Smooth muscle cell (in vitro differentiated cells): ENCODE measurements at regions not wholly inside any gene's neighbourhood (a gene's known extent, or its start where the extent isn't known, plus 50 kb on each side); places are given as distances from the start of the nearest gene placed in this dataset.

ENCODE experiments used
- DNase-seq: peaks from one replicate; lab custom pipeline; 2025; ENCODE audit not compliant: unreplicated experiment; lab: John Stamatoyannopoulos, UW
- H2AFZ ChIP-seq: fragments of 200-600 bp; sonication (generic); 2 replicates; pipeline ENCODE4 v1.6.0; 2016; ENCODE audit warnings: antibody characterized with exemption, low read depth, mild to moderate bottlenecking
- H3F3A ChIP-seq: fragments of 200-600 bp; sonication (generic); 2 replicates; pipeline ENCODE4 v1.6.0; 2017; ENCODE audit warnings: antibody characterized with exemption, low read depth
- H3K27ac ChIP-seq: fragments of 200-600 bp; sonication (generic); 2 replicates; pipeline ENCODE4 v1.5.1; 2016; ENCODE audit warnings: low read depth, mild to moderate bottlenecking
- H3K27me3 ChIP-seq: fragments of 200-600 bp; sonication (generic); 2 replicates; pipeline ENCODE4 v1.6.1; 2016; ENCODE audit warnings: low read depth, mild to moderate bottlenecking
- H3K36me3 ChIP-seq: fragments of 200-600 bp; sonication (generic); 2 replicates; pipeline ENCODE4 v1.5.1; 2016; ENCODE audit warnings: low read depth
- H3K4me1 ChIP-seq: fragments of 200-600 bp; sonication (generic); 2 replicates; pipeline ENCODE4 v1.5.1; 2016; ENCODE audit warnings: low read depth
- H3K4me2 ChIP-seq: fragments of 200-600 bp; sonication (generic); 2 replicates; pipeline ENCODE4 v1.6.0; 2016; ENCODE audit warnings: mild to moderate bottlenecking
- H3K4me3 ChIP-seq: fragments of 200-600 bp; sonication (generic); 2 replicates; pipeline ENCODE4 v1.5.1; 2016; ENCODE audit warnings: mild to moderate bottlenecking
- H3K79me2 ChIP-seq: fragments of 200-600 bp; sonication (generic); 2 replicates; pipeline ENCODE4 v1.6.0; 2016; ENCODE audit warnings: low read depth, mild to moderate bottlenecking
- H3K9ac ChIP-seq: fragments of 200-600 bp; sonication (generic); 2 replicates; pipeline ENCODE4 v1.6.0; 2016; ENCODE audit warnings: low read depth
- H3K9me3 ChIP-seq: fragments of 200-600 bp; sonication (generic); replicated peaks from 2 replicates; pipeline ENCODE4 v1.5.1; 2016; ENCODE audit warnings: low read depth
- H4K20me1 ChIP-seq: fragments of 200-600 bp; sonication (generic); 2 replicates; pipeline ENCODE4 v1.6.0; 2016; ENCODE audit warnings: low read depth
- WGBS: methylation state at CpG from one replicate; pipeline ENCODE4 v1.1.7; 2016; ENCODE audit warnings: low lambda C conversion rate; 5-methylcytosine and 5-hydroxymethylcytosine counted together
- TF ChIP-seq, protein P1 (sequence below): fragments of 200-600 bp; sonication (generic); IDR thresholded peaks from 2 replicates; pipeline ENCODE4 v1.5.1; 2017; ENCODE audit warnings: borderline replicate concordance, mild to moderate bottlenecking, antibody characterized with exemption; ENCODE audit not compliant: insufficient read depth, poor library complexity, severe bottlenecking

- H3K9me3 ChIP-seq = peaks cover 2% of the 10 kb centered on the region
- TF ChIP-seq, protein P1, sequence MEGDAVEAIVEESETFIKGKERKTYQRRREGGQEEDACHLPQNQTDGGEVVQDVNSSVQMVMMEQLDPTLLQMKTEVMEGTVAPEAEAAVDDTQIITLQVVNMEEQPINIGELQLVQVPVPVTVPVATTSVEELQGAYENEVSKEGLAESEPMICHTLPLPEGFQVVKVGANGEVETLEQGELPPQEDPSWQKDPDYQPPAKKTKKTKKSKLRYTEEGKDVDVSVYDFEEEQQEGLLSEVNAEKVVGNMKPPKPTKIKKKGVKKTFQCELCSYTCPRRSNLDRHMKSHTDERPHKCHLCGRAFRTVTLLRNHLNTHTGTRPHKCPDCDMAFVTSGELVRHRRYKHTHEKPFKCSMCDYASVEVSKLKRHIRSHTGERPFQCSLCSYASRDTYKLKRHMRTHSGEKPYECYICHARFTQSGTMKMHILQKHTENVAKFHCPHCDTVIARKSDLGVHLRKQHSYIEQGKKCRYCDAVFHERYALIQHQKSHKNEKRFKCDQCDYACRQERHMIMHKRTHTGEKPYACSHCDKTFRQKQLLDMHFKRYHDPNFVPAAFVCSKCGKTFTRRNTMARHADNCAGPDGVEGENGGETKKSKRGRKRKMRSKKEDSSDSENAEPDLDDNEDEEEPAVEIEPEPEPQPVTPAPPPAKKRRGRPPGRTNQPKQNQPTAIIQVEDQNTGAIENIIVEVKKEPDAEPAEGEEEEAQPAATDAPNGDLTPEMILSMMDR = no peak
- no peaks in the 10 kb centered on the region for H3F3A ChIP-seq
- no peaks in the 10 kb centered on the region for H3K36me3 ChIP-seq
- H3K27ac ChIP-seq = no peak overlapping the region
- peaks cover 3% of the 10 kb centered on the region for H3K4me1 ChIP-seq
- H4K20me1 ChIP-seq = no peaks in the 10 kb centered on the region
- H3K27me3 ChIP-seq = no peaks in the 10 kb centered on the region
- H2AFZ ChIP-seq = peak overlapping the region; percentile 24
- no peak for DNase-seq
- H3K79me2 ChIP-seq = no peaks in the 10 kb centered on the region
- H3K4me2 ChIP-seq = no peak overlapping the region
- no peak overlapping the region for H3K9ac ChIP-seq
- H3K4me3 ChIP-seq = no peak overlapping the region
Measured at GRCh38 chr2:51718881-51719280, 686.9 kb upstream of the NRXN1 start.

GRCh38 chr2:51717312-51717711 lies 685.4 kb upstream of the NRXN1 start:
- peak overlapping the region; percentile 20 for H2AFZ ChIP-seq
- H3K9me3 ChIP-seq = peaks cover 8% of the 10 kb centered on the region
- no peaks in the 10 kb centered on the region for H3K79me2 ChIP-seq
- H3K4me3 ChIP-seq = no peak overlapping the region
- no peaks in the 10 kb centered on the region for H3K4me1 ChIP-seq
- TF ChIP-seq, protein P1 = no peak
- DNase-seq = no peak
- no peak overlapping the region for H3K9ac ChIP-seq
- H3K27ac ChIP-seq = peak overlapping the region; percentile 74
- H3F3A ChIP-seq = no peaks in the 10 kb centered on the region
- peak overlapping the region; percentile 72 for H3K4me2 ChIP-seq
- H3K36me3 ChIP-seq = no peaks in the 10 kb centered on the region
- no peaks in the 10 kb centered on the region for H4K20me1 ChIP-seq
- 66% methylated on average over 3 of the region's 3 CpGs for WGBS
- no peaks in the 10 kb centered on the region for H3K27me3 ChIP-seq

- no peaks in the 10 kb centered on the region for H3K4me1 ChIP-seq
- H3K9ac ChIP-seq = no peak overlapping the region
- H3K27ac ChIP-seq = no peak overlapping the region
- H3K36me3 ChIP-seq = no peaks in the 10 kb centered on the region
- H3K4me3 ChIP-seq = no peak overlapping the region
- no peak overlapping the region for H3K4me2 ChIP-seq
- no peaks in the 10 kb centered on the region for H3K79me2 ChIP-seq
- no peaks in the 10 kb centered on the region for H3F3A ChIP-seq
- H2AFZ ChIP-seq = no peak overlapping the region
- no peaks in the 10 kb centered on the region for H4K20me1 ChIP-seq
- H3K9me3 ChIP-seq = peaks cover 8% of the 10 kb centered on the region
- H3K27me3 ChIP-seq = no peaks in the 10 kb centered on the region
- DNase-seq = no peak
- WGBS = 90% methylated on average over 3 of the region's 3 CpGs
- TF ChIP-seq, protein P1 = no peak
Measured at GRCh38 chr2:51711766-51712165, 679.8 kb upstream of the NRXN1 start.

DNA sequence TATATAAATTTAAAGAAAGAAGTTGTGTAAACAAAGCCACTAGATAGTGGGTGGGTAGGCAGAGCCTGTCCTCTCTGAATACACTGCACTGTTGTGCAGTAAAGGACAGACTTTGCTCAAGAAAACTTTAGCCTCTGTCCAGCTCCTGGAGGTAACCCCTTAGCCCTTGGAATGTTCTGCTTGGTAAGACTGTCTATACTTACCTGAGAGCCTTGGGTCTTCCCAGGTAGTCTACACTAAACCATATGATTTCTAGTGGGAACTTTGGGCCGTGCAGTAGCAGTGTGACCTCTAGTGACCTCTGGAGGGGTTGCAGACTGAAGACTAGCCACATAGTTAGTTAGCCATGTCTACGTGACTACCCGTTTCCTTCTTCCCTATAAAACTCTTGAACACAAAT lies 678.3 kb upstream of the NRXN1 start:
- H2AFZ ChIP-seq = no peak overlapping the region
- no peak overlapping the region for H3K4me2 ChIP-seq
- TF ChIP-seq, protein P1 = peak; percentile 35
- H3K27me3 ChIP-seq = no peaks in the 10 kb centered on the region
- H4K20me1 ChIP-seq = no peaks in the 10 kb centered on the region
- WGBS = 41% methylated on average over 3 of the region's 3 CpGs
- DNase-seq = no peak
- H3K9me3 ChIP-seq = peaks cover 8% of the 10 kb centered on the region
- H3F3A ChIP-seq = no peaks in the 10 kb centered on the region
- no peaks in the 10 kb centered on the region for H3K4me1 ChIP-seq
- H3K9ac ChIP-seq = no peak overlapping the region
- no peaks in the 10 kb centered on the region for H3K79me2 ChIP-seq
- no peak overlapping the region for H3K27ac ChIP-seq
- H3K4me3 ChIP-seq = no peak overlapping the region
- no peaks in the 10 kb centered on the region for H3K36me3 ChIP-seq
